ENCODE measurements at regions not wholly inside any gene's neighbourhood (a gene's known extent, or its start where the extent isn't known, plus 50 kb on each side); places are given as distances from the start of the nearest gene placed in this dataset.

DNA sequence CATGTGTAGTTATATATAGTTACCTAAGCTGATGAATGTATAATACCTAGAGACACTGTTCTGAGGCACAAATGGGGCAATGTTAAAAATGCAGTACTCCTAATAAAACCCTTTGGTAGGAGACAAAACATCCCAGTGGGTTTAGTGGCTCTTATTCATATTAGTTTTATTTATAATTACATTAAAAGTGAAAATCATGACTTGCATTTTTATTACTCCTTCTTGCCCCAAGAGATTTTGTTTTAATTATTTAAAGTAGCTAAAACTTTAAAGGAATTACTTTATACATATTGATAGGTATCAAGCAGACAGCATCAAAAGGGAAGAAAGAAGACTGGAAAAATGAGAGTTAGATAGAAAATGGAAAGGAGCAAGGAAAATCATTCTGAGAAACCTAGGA is 688.6 kb downstream of the GALC start:
- no peak overlapping the region for H3K4me3 ChIP-seq (ENCODE audit: low read depth, low read length)
- no peak for DNase-seq (ENCODE audit: low read depth)
- TF ChIP-seq, protein P1, sequence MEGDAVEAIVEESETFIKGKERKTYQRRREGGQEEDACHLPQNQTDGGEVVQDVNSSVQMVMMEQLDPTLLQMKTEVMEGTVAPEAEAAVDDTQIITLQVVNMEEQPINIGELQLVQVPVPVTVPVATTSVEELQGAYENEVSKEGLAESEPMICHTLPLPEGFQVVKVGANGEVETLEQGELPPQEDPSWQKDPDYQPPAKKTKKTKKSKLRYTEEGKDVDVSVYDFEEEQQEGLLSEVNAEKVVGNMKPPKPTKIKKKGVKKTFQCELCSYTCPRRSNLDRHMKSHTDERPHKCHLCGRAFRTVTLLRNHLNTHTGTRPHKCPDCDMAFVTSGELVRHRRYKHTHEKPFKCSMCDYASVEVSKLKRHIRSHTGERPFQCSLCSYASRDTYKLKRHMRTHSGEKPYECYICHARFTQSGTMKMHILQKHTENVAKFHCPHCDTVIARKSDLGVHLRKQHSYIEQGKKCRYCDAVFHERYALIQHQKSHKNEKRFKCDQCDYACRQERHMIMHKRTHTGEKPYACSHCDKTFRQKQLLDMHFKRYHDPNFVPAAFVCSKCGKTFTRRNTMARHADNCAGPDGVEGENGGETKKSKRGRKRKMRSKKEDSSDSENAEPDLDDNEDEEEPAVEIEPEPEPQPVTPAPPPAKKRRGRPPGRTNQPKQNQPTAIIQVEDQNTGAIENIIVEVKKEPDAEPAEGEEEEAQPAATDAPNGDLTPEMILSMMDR (IDR thresholded peaks at IDR 0.05; ENCODE audit: low read depth, low read length, missing control alignments) = no peak

DNA sequence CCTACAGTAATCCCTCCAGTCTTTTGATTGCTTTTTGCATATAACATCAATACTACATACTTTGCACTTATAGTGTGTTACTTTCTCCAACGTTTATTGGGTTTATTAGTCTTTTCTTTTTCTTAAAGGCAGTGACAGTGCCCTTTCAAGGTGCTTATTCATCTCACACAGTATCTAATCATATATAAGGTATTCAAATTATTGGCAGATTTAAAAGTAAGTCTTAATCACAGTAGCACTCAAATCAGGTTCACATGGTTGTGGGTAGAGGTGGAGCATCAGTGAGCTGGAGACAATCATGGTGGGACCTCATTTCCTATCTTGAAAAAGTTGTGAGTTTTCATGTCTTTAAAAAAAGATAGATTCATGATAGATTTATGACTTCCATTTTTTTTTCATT is 706.2 kb downstream of the GALC start:
- no peak overlapping the region for H3K4me3 ChIP-seq (ENCODE audit: low read depth, low read length)
- TF ChIP-seq, protein P1 (IDR thresholded peaks at IDR 0.05; ENCODE audit: low read depth, low read length, missing control alignments) = no peak
- DNase-seq (ENCODE audit: low read depth) = no peak

DNA sequence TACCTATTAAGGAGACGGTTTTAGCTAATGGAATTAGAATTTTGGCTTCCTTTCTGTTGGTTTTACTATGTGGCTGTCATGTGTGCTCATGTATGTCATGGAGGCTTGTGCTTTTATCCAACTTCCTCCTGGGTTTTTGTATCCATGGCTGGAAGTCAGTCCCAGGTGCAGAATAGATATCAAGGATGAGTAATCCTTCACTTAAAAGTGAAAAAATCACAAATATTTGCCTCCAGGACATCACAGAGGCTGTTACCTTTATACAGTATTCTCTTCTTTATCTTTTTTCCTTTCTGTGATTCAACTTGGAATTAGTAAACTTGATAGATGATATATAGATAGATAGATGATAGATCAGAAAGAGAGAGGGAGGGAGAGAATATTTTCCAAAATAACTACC is 706.8 kb downstream of the GALC start:
- no peak overlapping the region for H3K4me3 ChIP-seq (ENCODE audit: low read depth, low read length)
- DNase-seq (ENCODE audit: low read depth) = no peak

DNA sequence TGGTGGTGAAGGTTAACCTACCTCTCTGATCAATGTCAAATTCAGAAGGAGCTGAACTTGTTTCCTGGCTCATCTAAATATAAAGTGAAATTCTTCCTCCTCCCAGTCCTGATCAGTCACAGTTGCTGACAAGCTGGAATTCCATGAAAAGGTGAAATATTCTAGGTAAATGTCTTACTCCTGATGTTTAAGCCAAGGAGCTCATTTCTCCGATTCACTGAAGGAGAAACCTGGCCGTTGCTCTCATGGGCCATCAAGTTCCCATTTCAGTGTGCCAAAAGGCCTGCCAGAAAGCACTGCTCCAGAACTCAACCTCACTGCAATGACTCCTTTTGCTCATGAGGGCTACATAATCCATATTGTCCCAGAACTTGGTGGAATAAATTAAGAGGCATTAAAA is 707.5 kb downstream of the GALC start:
- no peak overlapping the region for H3K4me3 ChIP-seq (ENCODE audit: low read depth, low read length)
- no peak for DNase-seq (ENCODE audit: low read depth)
- TF ChIP-seq, protein P1 (IDR thresholded peaks at IDR 0.05; ENCODE audit: low read depth, low read length, missing control alignments) = no peak

More for the DNA sequence above, 706.8 kb downstream of the GALC start:
- TF ChIP-seq, protein P1 (IDR thresholded peaks at IDR 0.05; ENCODE audit: low read depth, low read length, missing control alignments) = no peak

DNA sequence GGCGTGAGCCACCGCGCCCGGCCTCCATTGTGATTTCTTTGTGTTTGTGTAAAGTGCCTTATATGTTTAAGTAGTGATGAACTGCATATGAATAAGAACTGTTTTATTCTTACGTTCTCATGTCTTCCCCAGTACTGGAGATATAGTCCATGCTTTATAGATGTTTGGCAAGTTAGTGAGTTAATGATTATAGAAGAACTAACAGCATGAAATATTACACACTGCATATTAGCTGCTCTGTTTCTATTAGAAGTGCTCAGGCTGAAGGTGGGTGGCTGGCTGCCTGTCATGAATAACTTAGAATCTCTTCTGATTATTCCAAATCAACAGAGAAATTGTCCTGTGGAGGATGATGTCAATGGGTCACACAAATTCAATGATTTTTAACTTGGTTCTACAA is 709.4 kb downstream of the GALC start:
- no peak for DNase-seq (ENCODE audit: low read depth)
- H3K4me3 ChIP-seq (ENCODE audit: low read depth, low read length) = no peak overlapping the region
- TF ChIP-seq, protein P1 (IDR thresholded peaks at IDR 0.05; ENCODE audit: low read depth, low read length, missing control alignments) = no peak

DNA sequence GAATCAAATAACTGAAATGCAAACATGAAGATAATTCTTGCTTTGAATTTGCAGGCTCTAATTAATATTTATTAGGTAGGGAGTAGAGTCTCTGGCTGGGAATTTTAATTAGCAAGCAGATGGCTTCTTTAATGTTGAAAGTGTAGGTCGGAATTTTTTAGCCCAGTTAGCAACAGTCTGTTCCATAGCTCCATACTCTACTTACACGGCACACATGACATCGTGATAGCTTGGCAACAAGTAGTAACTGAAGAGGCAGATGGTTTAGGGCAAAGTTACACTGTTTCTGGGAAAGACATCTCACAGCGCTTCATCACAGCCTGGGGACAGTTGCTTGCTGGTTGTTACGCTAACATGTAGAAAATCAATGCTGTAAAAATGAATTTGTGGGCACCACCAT is 710.7 kb downstream of the GALC start:
- TF ChIP-seq, protein P1 (IDR thresholded peaks at IDR 0.05; ENCODE audit: low read depth, low read length, missing control alignments) = no peak
- DNase-seq (ENCODE audit: low read depth) = no peak
- H3K4me3 ChIP-seq (ENCODE audit: low read depth, low read length) = no peak overlapping the region

DNA sequence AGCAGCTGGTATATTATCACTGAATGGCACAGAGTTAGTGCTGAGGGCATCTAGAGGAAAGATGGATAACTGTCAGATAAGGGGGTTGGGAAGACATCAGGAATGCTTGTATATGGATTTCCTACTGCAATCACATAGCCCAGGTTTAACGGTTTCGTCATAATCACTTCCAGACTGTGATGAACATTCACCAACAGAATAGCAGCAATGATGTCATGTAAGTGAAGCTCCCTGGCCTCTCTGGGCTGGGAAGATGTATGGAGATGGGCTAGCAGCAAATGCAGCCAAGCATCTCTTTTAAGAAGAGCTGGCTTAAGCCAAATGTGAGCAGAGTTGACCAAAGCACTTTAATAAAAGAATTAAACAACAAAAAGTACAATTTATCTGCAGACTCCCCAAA is 714.6 kb downstream of the GALC start:
- TF ChIP-seq, protein P1 (IDR thresholded peaks at IDR 0.05; ENCODE audit: low read depth, low read length, missing control alignments) = no peak
- DNase-seq (ENCODE audit: low read depth) = no peak
- no peak overlapping the region for H3K4me3 ChIP-seq (ENCODE audit: low read depth, low read length)
